Right cardiac atrium (tissue), 5 donors: ENCODE measurements at regions not wholly inside any gene's neighbourhood (a gene's known extent, or its start where the extent isn't known, plus 50 kb on each side); places are given as distances from the start of the nearest gene placed in this dataset.

ENCODE experiments used
- ATAC-seq, 2 donors: fragments of 200-7000 bp; cut with Tn5 transposase; one replicate each; pipeline versions ENCODE4 v1.8.0 to v1.9.1; 2020; ENCODE audit warnings: moderate library complexity in 2 of 2, mild to moderate bottlenecking in 1 of 2
- DNase-seq, 3 donors: peaks; one replicate each; pipeline ENCODE4 v3.0.0-alpha.2; 2020
- H3K27ac ChIP-seq: one replicate; pipeline ENCODE4 v1.5.1; 2013; ENCODE audit warnings: mild to moderate bottlenecking, low read length, control low read depth, moderate library complexity
- H3K27me3 ChIP-seq: one replicate; pipeline ENCODE4 v1.6.1; 2013; ENCODE audit not compliant: control insufficient read depth, insufficient read depth
- H3K4me1 ChIP-seq: one replicate; pipeline ENCODE4 v1.6.1; 2013; ENCODE audit warnings: low read length; ENCODE audit not compliant: control insufficient read depth, insufficient read depth
- H3K4me3 ChIP-seq: one replicate; pipeline ENCODE4 v1.5.1; 2013; ENCODE audit warnings: low read length, control low read depth
- H3K9me3 ChIP-seq: one replicate; pipeline ENCODE4 v1.6.1; 2013; ENCODE audit warnings: low read length; ENCODE audit not compliant: control insufficient read depth
- WGBS: extraction: QIAGEN DNeasy Blood & Tissue Kit; methylation state at CpG from one replicate; pipeline ENCODE4 v1.1.7; 2013; 5-methylcytosine and 5-hydroxymethylcytosine counted together
- intact Hi-C, 4 donors: fragments of 100-400 bp; cut with DNase I; formaldehyde crosslinking; loops; one replicate each; pipeline versions ENCODE4 v1.11.0 to v1.14.0; 2022 to 2023
- donor health status: healthy with polysubstance abuse.
- donor health status: DM: no; HTN: yes; CAD: no.
- donor health status: DM: no; HTN: no; CAD: no.
- donor health status: DM: no; HTN: yes; CAD: no; lungs with severe emphysema.
- donor health status: DM: yes; HTN: yes; CAD: no.

DNA sequence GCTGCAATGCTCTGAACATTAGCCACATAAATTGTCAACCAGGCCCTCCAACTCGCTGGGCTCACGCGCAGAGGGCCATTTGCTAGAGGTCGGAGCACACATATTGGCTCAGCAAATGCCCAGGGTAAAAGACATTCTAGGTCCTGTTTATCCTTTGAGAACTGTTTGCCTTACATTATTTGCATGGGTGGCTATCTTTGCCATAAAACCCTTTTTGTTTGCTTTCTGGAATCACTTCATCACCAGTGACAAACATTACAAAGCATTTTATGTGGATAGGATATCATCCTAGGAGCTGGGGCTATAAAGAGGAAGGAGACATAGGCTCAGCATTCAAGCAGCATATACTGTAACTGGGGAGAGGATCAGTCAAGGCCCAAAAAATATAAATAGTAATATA is 149.2 kb upstream of the RAI2 start:
- Histone ChIP-seq H3K9me3 (no peaks in the 10 kb centered on the region), H3K27ac (no peak overlapping the region), H3K27me3 (no peaks in the 10 kb centered on the region), H3K4me1 (no peaks in the 10 kb centered on the region), H3K4me3 (no peak overlapping the region)
- DNase-seq (no peak), ATAC-seq (no peak)
- 97% methylated on average over 4 of the region's 4 CpGs for WGBS
- intact Hi-C loops = no loop called here

DNA sequence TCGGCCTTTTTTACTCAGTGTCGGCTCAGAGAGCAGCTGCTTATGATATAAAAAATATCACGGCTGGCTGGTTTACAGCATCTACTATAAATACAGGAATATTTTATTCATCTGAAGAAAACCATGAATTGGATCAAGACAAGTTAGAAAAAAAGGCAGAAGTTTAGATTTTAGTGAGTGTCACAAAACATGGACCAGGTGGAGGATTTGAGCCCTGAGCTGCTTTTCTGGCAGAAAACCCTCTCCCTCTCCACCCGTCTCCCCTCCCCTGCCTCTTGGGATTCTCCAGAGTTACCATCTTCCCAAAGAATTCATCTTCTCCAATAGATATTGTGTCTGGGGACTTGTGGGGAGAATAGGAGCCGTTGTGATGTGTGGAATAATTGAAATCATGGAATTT is 142.8 kb upstream of the RAI2 start:
- WGBS = 53% methylated on average over 5 of the region's 5 CpGs
- Histone ChIP-seq H3K4me3 (no peak overlapping the region), H3K27ac (no peak overlapping the region), H3K27me3 (no peaks in the 10 kb centered on the region), H3K9me3 (no peaks in the 10 kb centered on the region), H3K4me1 (no peaks in the 10 kb centered on the region)
- intact Hi-C loops = no loop called here
- no peak for ATAC-seq
- DNase-seq = no peak

DNA sequence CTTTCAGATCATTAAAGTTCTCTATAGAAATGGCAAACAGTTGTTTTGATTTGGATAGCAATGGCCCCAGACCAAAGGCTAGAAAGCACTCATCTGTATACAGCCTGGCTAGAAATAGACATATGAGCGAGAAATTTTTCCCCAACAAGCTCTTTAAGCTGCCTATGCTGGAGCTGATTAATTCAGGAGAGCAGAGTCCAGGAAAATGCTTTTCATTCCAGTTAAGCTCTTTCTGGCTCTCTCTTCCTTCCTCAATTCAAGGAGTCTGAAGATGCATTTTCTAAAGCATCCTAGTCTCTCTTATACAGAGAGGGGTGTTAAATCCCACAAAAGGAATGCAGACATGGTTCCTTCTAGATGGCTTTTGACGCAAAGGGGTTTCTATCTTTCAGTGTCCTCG is 141.7 kb upstream of the RAI2 start:
- ATAC-seq (no peak), DNase-seq (no peak)
- no peak overlapping the region for H3K4me3 ChIP-seq
- intact Hi-C loops = no loop called here
- H3K9me3 ChIP-seq = no peaks in the 10 kb centered on the region
- WGBS = 69% methylated on average over 3 of the region's 3 CpGs
- H3K4me1 ChIP-seq = no peaks in the 10 kb centered on the region
- no peaks in the 10 kb centered on the region for H3K27me3 ChIP-seq
- no peak overlapping the region for H3K27ac ChIP-seq

DNA sequence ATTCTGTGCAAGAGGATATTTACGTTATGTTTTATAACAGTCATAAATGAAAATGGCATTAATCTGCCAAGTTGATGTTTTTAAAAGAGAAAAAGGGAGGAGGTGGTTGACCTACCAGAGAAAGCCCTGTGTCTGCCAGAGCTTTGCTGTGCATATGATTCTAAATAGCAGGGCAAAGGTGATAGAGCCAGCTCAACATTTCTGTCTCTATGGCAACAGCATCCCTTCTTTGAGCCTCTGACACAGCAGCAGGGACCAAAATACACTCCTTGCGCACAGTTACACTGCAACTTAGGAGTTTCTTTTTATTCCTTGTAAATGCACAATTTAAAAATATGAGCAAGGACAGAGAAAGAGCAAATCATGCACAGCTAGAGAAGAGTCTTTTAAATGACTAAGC is 133.3 kb upstream of the RAI2 start:
- no peak for DNase-seq
- intact Hi-C loops = no loop called here
- Histone ChIP-seq H3K27me3 (no peaks in the 10 kb centered on the region), H3K4me1 (no peaks in the 10 kb centered on the region), H3K27ac (no peak overlapping the region), H3K9me3 (no peaks in the 10 kb centered on the region), H3K4me3 (no peak overlapping the region)
- WGBS = 84% methylated on average over 2 of the region's 2 CpGs
- no peak for ATAC-seq

DNA sequence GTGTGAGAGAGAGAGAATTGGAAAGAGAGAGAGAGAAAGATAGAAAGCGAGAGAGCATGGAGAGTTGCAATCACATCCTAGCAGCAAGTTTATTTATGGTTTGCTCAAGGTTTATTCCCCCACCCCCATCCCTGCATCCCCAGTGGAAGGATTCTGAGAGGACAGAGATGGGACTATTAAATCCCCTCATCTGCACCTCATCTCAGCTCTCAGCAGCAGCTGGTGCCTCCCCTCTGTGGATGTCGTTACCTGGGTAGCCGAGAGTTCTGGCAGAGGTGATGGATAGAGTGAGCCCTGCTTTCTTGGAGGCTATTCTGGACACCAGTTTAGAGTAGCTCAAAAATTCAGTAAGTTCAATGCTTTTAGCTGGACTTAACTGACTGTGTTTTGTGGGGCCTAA is 132.0 kb upstream of the RAI2 start:
- DNase-seq (no peak), ATAC-seq (no peak)
- intact Hi-C loops = no loop called here
- no peaks in the 10 kb centered on the region for H3K4me1 ChIP-seq
- H3K9me3 ChIP-seq = no peaks in the 10 kb centered on the region
- no peak overlapping the region for H3K27ac ChIP-seq
- 67% methylated on average over 3 of the region's 3 CpGs for WGBS
- H3K4me3 ChIP-seq = no peak overlapping the region
- no peaks in the 10 kb centered on the region for H3K27me3 ChIP-seq

DNA sequence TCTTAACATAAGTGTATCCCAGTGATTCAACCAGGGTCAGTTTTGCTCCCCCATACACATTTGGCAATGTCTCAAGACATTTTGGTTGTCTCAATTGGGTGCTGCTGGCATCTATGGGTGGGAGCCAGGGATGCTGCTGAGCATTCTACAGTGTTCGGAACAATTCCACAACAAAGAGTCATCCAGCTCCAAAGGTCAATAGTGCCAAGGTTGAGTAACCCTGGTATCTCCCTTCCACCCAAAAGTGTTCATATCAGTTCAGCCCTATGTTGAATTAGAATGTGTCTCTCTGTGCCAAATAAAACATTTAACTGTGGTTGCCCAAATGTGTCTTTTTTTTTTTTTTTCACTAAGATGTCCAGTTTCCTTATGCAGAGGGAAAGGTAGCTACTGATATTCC is 129.4 kb upstream of the RAI2 start:
- H3K9me3 ChIP-seq = no peaks in the 10 kb centered on the region
- ATAC-seq (no peak), DNase-seq (no peak)
- no peak overlapping the region for H3K27ac ChIP-seq
- no peaks in the 10 kb centered on the region for H3K27me3 ChIP-seq
- intact Hi-C loops = no loop called here
- no peak overlapping the region for H3K4me3 ChIP-seq
- H3K4me1 ChIP-seq = no peaks in the 10 kb centered on the region
- WGBS = 52% methylated on average over 1 of the region's 1 CpG

DNA sequence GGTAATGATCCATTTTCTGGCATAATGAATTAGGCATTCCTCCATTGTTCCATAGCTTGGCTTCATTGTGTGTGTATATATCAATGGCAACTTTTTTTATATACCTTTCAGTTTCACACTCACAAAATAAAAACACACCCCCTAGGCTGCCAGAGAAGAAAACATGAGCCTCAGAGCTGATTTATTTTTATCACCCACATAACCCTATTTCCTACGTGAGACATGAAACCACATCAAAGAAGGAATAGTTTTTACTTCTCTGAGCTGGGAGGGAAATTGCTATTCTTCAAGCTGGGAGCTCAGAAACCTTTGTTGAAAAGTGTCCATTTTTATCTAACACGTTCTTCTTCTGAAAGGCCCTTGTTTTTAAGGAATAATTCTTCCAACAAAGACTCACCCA is 126.7 kb upstream of the RAI2 start:
- intact Hi-C loops = no loop called here
- Histone ChIP-seq H3K27me3 (no peaks in the 10 kb centered on the region), H3K27ac (no peak overlapping the region), H3K9me3 (no peaks in the 10 kb centered on the region), H3K4me1 (no peaks in the 10 kb centered on the region), H3K4me3 (no peak overlapping the region)
- no peak for ATAC-seq
- WGBS = 17% methylated on average over 2 of the region's 2 CpGs
- DNase-seq = no peak

DNA sequence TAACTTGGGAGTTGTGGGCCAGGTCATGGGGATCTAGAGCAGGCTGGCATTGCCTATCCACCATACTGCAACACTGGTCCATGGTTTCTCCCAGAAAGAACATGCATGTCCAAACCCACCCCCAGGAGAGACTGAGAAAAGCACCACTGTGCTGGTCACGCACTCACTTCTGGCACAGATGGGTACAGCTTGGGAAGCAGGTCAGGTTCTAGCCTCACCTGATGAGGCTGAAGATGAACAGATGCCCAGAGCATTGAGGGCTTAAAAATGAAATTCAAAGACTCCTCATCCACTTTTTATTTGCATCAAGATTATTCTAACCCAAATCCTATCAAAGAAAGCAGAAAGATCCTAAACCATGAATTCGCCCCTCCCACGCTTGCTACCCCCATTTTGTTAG is 125.9 kb upstream of the RAI2 start:
- H3K9me3 ChIP-seq = no peaks in the 10 kb centered on the region
- no peak for DNase-seq
- H3K27ac ChIP-seq = no peak overlapping the region
- intact Hi-C loops = no loop called here
- H3K27me3 ChIP-seq = no peaks in the 10 kb centered on the region
- H3K4me3 ChIP-seq = no peak overlapping the region
- H3K4me1 ChIP-seq = no peaks in the 10 kb centered on the region
- WGBS = 83% methylated on average over 3 of the region's 3 CpGs
- no peak for ATAC-seq

DNA sequence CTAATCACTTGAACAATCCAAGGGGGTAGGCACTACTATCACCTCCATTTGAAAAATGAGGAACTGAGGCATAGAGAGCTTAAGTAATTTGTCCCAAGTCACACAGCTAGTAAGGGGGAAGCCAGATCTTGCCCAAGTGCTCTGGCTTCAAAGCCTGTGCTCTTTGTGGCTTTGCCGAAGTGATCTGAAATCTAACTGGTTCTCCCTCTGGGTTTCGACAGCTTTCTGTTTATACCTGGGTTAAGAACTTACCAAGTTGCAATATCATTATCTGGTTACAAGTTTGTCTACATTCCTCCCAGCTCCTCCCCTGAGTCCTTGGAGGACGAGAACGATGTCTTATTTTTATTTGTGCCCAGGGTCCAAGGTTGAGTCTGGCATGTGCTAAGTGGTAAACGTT is 125.3 kb upstream of the RAI2 start:
- Histone ChIP-seq H3K27ac (no peak overlapping the region), H3K27me3 (no peaks in the 10 kb centered on the region), H3K4me3 (no peak overlapping the region), H3K9me3 (no peaks in the 10 kb centered on the region), H3K4me1 (no peaks in the 10 kb centered on the region)
- no peak for DNase-seq
- ATAC-seq = no peak
- 73% methylated on average over 5 of the region's 5 CpGs for WGBS
- intact Hi-C loops = no loop called here

DNA sequence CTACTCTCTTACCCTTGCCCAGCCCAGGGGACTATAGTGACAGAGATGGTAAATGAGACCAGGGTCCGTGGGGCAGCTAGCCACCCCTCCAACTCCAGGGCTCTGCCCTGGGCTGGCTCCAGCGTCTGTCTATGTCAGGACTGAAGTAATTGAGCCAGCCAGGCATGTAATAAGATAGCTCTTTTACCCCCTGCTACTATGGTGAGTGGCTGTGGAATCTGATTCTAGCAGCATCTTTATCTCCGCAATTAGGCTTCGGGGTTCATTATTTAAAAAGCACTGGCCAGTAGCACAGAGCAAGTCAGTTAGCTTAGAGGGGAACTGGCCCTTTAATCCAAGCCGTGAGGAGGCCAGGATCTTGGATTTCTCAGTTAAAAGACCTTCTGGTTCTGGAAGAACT is 123.3 kb upstream of the RAI2 start:
- 62% methylated on average over 5 of the region's 5 CpGs for WGBS

DNA sequence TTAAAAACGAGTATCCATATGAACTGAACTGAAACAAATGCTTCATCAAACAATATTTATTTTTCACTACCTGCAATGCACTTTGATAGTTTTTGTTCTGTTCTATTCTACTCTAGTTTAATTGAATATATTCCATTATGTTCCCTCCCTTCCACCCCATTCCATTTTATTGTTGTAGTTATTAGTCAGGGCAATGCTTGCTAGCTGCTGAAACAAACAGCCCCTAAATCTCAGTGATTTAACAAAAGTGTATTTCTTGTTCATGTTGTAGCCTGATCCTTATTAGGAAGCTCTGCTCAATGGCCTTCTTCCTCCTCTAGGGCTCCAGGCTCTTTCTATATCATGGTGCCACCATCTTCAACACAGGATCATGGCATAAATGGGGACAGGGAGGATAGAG is 122.3 kb upstream of the RAI2 start:
- H3K9me3 ChIP-seq = no peaks in the 10 kb centered on the region
- intact Hi-C loops = no loop called here
- 41% methylated on average over 1 of the region's 1 CpG for WGBS
- no peaks in the 10 kb centered on the region for H3K27me3 ChIP-seq
- no peak overlapping the region for H3K4me3 ChIP-seq
- H3K4me1 ChIP-seq = no peaks in the 10 kb centered on the region
- no peak overlapping the region for H3K27ac ChIP-seq
- ATAC-seq = no peak
- no peak for DNase-seq

More for the DNA sequence above, 123.3 kb upstream of the RAI2 start:
- no peaks in the 10 kb centered on the region for H3K4me1 ChIP-seq
- H3K27ac ChIP-seq = no peak overlapping the region
- intact Hi-C loops = no loop called here
- H3K9me3 ChIP-seq = no peaks in the 10 kb centered on the region
- H3K4me3 ChIP-seq = no peak overlapping the region
- ATAC-seq (no peak), DNase-seq (no peak)
- no peaks in the 10 kb centered on the region for H3K27me3 ChIP-seq

DNA sequence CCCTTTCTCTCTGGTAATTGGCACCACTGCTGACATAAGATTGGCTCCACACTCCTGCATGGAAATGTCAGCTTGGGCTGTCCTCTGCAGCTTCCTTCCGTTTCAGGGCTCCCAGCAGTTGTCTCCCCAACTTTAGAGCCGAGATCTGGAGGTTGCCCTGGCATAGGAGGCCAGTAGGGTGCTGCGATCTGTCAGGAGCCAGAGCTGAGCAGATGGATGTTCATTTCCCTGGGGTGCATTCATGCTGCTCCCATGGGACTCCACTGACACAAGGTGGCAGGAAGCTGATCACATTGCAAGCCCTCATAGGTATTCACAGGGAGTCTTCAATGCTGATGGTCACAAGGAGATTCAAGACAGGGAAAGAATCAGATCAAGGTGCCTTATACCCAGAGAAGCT is 116.6 kb upstream of the RAI2 start:
- 76% methylated on average over 3 of the region's 3 CpGs for WGBS
- DNase-seq = no peak
- no peaks in the 10 kb centered on the region for H3K27me3 ChIP-seq

More for the DNA sequence above, 116.6 kb upstream of the RAI2 start:
- Histone ChIP-seq H3K27ac (no peak overlapping the region), H3K9me3 (no peaks in the 10 kb centered on the region), H3K4me3 (no peak overlapping the region), H3K4me1 (no peaks in the 10 kb centered on the region)
- intact Hi-C loops = no loop called here
- no peak for ATAC-seq
